Spleen (tissue), 11 donors: ENCODE measurements at regions not wholly inside any gene's neighbourhood (a gene's known extent, or its start where the extent isn't known, plus 50 kb on each side); places are given as distances from the start of the nearest gene placed in this dataset.

Source experiments
- DNase-seq: peaks from one replicate; pipeline ENCODE4 v3.0.0-alpha.2; 2020
- H3K27ac ChIP-seq, 8 donors: fragments of 200-600 bp; sonication (generic) in 7 of 8; 1 replicate in 4 of 8; 2 replicates in 4 of 8; pipeline versions ENCODE4 v1.5.0 to v1.8.0; 2016 to 2021; ENCODE audit warnings: inconsistent platforms in 4 of 8, mild to moderate bottlenecking in 4 of 8, moderate library complexity in 1 of 8
- H3K27me3 ChIP-seq, 7 donors: fragments of 200-600 bp; sonication (generic) in 6 of 7; replicated peaks in 1 of 7; 1 replicate in 4 of 7; 2 replicates in 3 of 7; pipeline versions ENCODE4 v1.5.0 to v1.8.0; 2016 to 2021; ENCODE audit warnings: inconsistent platforms in 3 of 7, mild to moderate bottlenecking in 1 of 7
- H3K36me3 ChIP-seq, 6 donors: fragments of 200-600 bp; sonication (generic) in 5 of 6; 1 replicate in 4 of 6; 2 replicates in 2 of 6; pipeline versions ENCODE4 v1.5.0 to v1.8.0; 2016 to 2021; ENCODE audit warnings: inconsistent platforms in 2 of 6
- H3K4me1 ChIP-seq, 6 donors: fragments of 200-600 bp; sonication (generic) in 5 of 6; 1 replicate in 3 of 6; 2 replicates in 3 of 6; pipeline versions ENCODE4 v1.5.0 to v1.8.0; 2016 to 2021; ENCODE audit warnings: inconsistent platforms in 3 of 6
- H3K4me3 ChIP-seq, 8 donors: fragments of 200-600 bp; sonication (generic) in 7 of 8; 1 replicate in 4 of 8; 2 replicates in 4 of 8; pipeline versions ENCODE4 v1.5.0 to v1.8.0; 2016 to 2021; ENCODE audit warnings: inconsistent platforms in 4 of 8, mild to moderate bottlenecking in 4 of 8, moderate library complexity in 2 of 8
- H3K9me3 ChIP-seq, 8 donors: fragments of 200-600 bp; sonication (generic) in 7 of 8; 1 replicate in 4 of 8; 2 replicates in 4 of 8; pipeline versions ENCODE4 v1.5.0 to v1.8.0; 2016 to 2021; ENCODE audit warnings: inconsistent platforms in 4 of 8
- CTCF ChIP-seq, 11 experiments: fragments of 200-600 bp in 7 of 11; fragments of 450-650 bp in 4 of 11; sonication (generic) in 4 of 11; IDR thresholded peaks in 8 of 11; conservative IDR thresholded peaks in 3 of 11; 1 replicate in 7 of 11; 2 replicates in 4 of 11; pipeline versions ENCODE4 v1.4.0 to v1.8.0; 2016 to 2021; ENCODE audit warnings: antibody characterized with exemption in 11 of 11, inconsistent platforms in 4 of 11, mild to moderate bottlenecking in 1 of 11
- POLR2A ChIP-seq, 3 donors: fragments of 450-650 bp; IDR thresholded peaks; one replicate each; pipeline ENCODE4 v1.5.1; 2017; ENCODE audit warnings: antibody characterized with exemption in 3 of 3, mild to moderate bottlenecking in 1 of 3
- POLR2AphosphoS5 ChIP-seq, 3 donors: sonication (generic); formaldehyde crosslinking; IDR thresholded peaks; one replicate each; pipeline ENCODE4 v1.5.1; 2017; ENCODE audit warnings: antibody characterized with exemption in 3 of 3
- WGBS, 5 donors: extraction: QIAGEN DNeasy Blood & Tissue Kit in 3 of 5; methylation state at CpG; one replicate each; pipeline versions ENCODE4 v1.1.5 to v1.1.7; 2013 to 2018; 5-methylcytosine and 5-hydroxymethylcytosine counted together
- intact Hi-C: fragments of 100-400 bp; cut with DNase I; formaldehyde crosslinking; loops from one replicate; pipeline ENCODE4 v1.15.0; 2023; ENCODE audit warnings: low total_unique reads
- donor health status: healthy with polysubstance abuse.
- donor health status: DM: no; HTN: no; CAD: no; lungs with moderate emphysema.
- donor health status: DM: no; HTN: no; CAD: no.
- donor health status: Bipolar disorder and iron deficiency.
- donor health status: healthy.
- donor health status: DM: no; HTN: no; CAD: no.
- donor health status: DM: yes; HTN: yes; CAD: no.

DNA sequence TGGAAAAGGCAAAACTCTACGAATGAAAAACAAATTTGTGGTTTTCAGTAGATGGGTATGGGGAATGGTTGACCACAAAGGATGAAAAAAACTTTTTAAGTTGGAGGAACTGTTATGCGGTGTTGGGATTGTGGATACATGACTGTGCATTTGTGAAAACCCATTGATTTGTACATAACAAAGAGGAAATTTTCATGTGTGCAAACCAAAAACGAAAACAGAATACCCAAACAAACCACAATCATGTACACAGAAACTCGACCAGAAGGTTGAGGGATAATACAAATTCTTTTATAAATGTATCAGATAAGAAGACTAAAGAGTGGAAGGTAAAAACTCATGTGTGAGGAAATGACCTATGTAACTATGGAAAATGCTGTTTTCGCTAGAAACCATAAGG is 1012.4 kb downstream of the CDH18 start:
- 43 to 58% (median 56%) methylated on average over 5 of the region's 5 CpGs for WGBS, 5 donors
- no peak for DNase-seq
- intact Hi-C loops, result no loop called here
- Histone ChIP-seq H3K36me3 (no peaks in the 10 kb centered on the region), H3K27ac (no peak overlapping the region), H3K4me1 (no peaks in the 10 kb centered on the region), H3K4me3 (no peak overlapping the region), H3K9me3 (no peaks in the 10 kb centered on the region), H3K27me3 (no peaks in the 10 kb centered on the region)
- TF ChIP-seq POLR2A (IDR thresholded peaks at IDR 0.05) (no peak), CTCF (IDR thresholded peaks at IDR 0.05 in 8 of 11, conservative IDR thresholded peaks at IDR 0.05 in 3 of 11) (no peak), POLR2AphosphoS5 (IDR thresholded peaks at IDR 0.05) (no peak)

GRCh38 chr5:18977880-18978279 is 1010.1 kb downstream of the CDH18 start:
- no peak for TF ChIP-seq POLR2AphosphoS5 (IDR thresholded peaks at IDR 0.05)
- TF ChIP-seq POLR2A (IDR thresholded peaks at IDR 0.05), result no peak
- no peak for TF ChIP-seq CTCF (IDR thresholded peaks at IDR 0.05 in 8 of 11, conservative IDR thresholded peaks at IDR 0.05 in 3 of 11)
- Histone ChIP-seq H3K27ac (no peak overlapping the region), H3K9me3 (peaks cover 0 to 10% (median 3%) of the 10 kb centered on the region in 8 donors), H3K4me1 (no peaks in the 10 kb centered on the region), H3K27me3 (no peaks in the 10 kb centered on the region), H3K36me3 (no peaks in the 10 kb centered on the region), H3K4me3 (no peak overlapping the region)
- no peak for DNase-seq
- 89 to 98% (median 95%) methylated on average over 1 of the region's 1 CpG for WGBS, 5 donors
- intact Hi-C loops, result no loop called here

- TF ChIP-seq CTCF (IDR thresholded peaks at IDR 0.05 in 8 of 11, conservative IDR thresholded peaks at IDR 0.05 in 3 of 11) (no peak), POLR2A (IDR thresholded peaks at IDR 0.05) (no peak), POLR2AphosphoS5 (IDR thresholded peaks at IDR 0.05) (no peak)
- no peaks in the 10 kb centered on the region for H3K36me3 ChIP-seq
- no peaks in the 10 kb centered on the region for H3K27me3 ChIP-seq
- intact Hi-C loops, result no loop called here
- H3K4me1 ChIP-seq, result no peaks in the 10 kb centered on the region
- no peak for DNase-seq
- H3K4me3 ChIP-seq, result no peak overlapping the region
- WGBS, 5 donors, result 75 to 92% (median 86%) methylated on average over 6 of the region's 6 CpGs
- H3K9me3 ChIP-seq, result peaks cover 0 to 16% (median 3%) of the 10 kb centered on the region in 8 donors
- no peak overlapping the region for H3K27ac ChIP-seq
Observed at GRCh38 chr5:18984559-18985080, 1003.4 kb downstream of the CDH18 start.

- Histone ChIP-seq H3K36me3 (no peaks in the 10 kb centered on the region), H3K27ac (no peak overlapping the region), H3K4me1 (no peaks in the 10 kb centered on the region), H3K27me3 (no peaks in the 10 kb centered on the region), H3K4me3 (no peak overlapping the region), H3K9me3 (peaks cover 0 to 16% (median 3%) of the 10 kb centered on the region in 8 donors)
- intact Hi-C loops, result no loop called here
- WGBS, 5 donors, result 64 to 79% (median 72%) methylated on average over 5 of the region's 5 CpGs
- DNase-seq, result no peak
- TF ChIP-seq POLR2A (IDR thresholded peaks at IDR 0.05) (no peak), POLR2AphosphoS5 (IDR thresholded peaks at IDR 0.05) (no peak), CTCF (IDR thresholded peaks at IDR 0.05 in 8 of 11, conservative IDR thresholded peaks at IDR 0.05 in 3 of 11) (no peak)
Observed at GRCh38 chr5:18985171-18985758, 1002.7 kb downstream of the CDH18 start.
